Stomach smooth muscle (tissue), 2 donors: ENCODE measurements at regions not wholly inside any gene's neighbourhood (a gene's known extent, or its start where the extent isn't known, plus 50 kb on each side); places are given as distances from the start of the nearest gene placed in this dataset.

ENCODE experiments used
- H3K27ac ChIP-seq: one replicate; pipeline ENCODE4 v1.7.0; 2013; ENCODE audit warnings: mild to moderate bottlenecking, low read length, inconsistent platforms
- H3K27me3 ChIP-seq, 2 donors: one replicate each; pipeline ENCODE4 v1.7.0; 2013; ENCODE audit warnings: low read length in 2 of 2; ENCODE audit not compliant: insufficient read depth in 2 of 2, control insufficient read depth in 1 of 2
- H3K36me3 ChIP-seq, 2 donors: one replicate each; pipeline ENCODE4 v1.7.0; 2013; ENCODE audit warnings: low read length in 2 of 2; ENCODE audit not compliant: control insufficient read depth in 2 of 2, insufficient read depth in 2 of 2
- H3K4me1 ChIP-seq: one replicate; pipeline ENCODE4 v1.7.0; 2013; ENCODE audit warnings: low read length; ENCODE audit not compliant: control insufficient read depth, insufficient read depth
- H3K4me3 ChIP-seq, 2 donors: one replicate each; pipeline ENCODE4 v1.7.0; 2013; ENCODE audit warnings: low read length in 2 of 2
- H3K9ac ChIP-seq, 2 donors: one replicate each; pipeline ENCODE4 v1.7.0; 2013; ENCODE audit warnings: low read length in 2 of 2, mild to moderate bottlenecking in 1 of 2
- H3K9me3 ChIP-seq, 2 donors: one replicate each; pipeline ENCODE4 v1.7.0; 2013; ENCODE audit warnings: low read length in 2 of 2; ENCODE audit not compliant: control insufficient read depth in 2 of 2
- donor health status: healthy.
- donor health status: Pancreatic carcinoma.

DNA sequence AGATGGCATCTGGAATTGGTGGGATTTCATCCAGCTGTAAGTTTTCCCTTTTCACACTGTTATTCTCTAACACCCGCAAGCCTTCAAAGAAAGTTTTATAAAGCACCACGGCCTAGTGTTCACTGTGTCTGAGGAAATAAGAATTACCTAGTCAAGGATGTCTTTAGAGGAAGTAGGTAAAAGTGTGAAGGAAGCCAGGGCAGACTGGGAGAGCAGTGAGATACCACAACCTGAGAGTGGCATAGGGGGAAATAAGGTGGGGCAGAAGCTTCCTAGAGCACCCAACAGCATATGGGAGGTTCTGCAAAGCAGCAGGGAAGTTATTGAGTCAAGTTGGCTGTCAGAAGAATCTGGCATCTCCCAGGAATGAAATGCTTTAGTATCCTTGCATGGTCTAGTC, 241.2 kb downstream of the CETN3 start:
- no peak overlapping the region for H3K9ac ChIP-seq

DNA sequence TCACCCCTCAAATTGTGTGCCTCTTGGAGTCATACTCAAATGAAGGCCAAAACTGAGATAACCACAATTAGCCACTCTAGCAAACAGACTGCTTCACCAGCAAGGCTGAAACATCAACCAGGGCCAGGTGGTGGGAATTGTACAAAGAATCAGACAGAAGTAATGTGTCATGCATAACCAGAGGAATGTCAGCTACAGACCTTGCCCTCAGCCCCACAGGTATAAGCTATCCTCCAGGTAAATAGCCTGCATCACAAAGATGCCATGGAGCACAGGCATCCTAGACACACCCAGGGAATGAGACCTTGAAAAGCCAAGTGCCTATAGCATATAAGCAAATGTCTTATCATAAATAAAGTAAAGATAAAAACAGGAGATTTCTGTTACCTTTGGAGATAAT, 242.7 kb downstream of the CETN3 start:
- Histone ChIP-seq H3K9me3 (no peaks in the 10 kb centered on the region), H3K9ac (no peak overlapping the region), H3K4me1 (no peaks in the 10 kb centered on the region), H3K36me3 (no peaks in the 10 kb centered on the region), H3K27me3 (no peaks in the 10 kb centered on the region), H3K27ac (no peak overlapping the region), H3K4me3 (no peak overlapping the region)

More for the DNA sequence above, 241.2 kb downstream of the CETN3 start:
- no peaks in the 10 kb centered on the region for H3K9me3 ChIP-seq
- H3K36me3 ChIP-seq, result no peaks in the 10 kb centered on the region
- no peaks in the 10 kb centered on the region for H3K27me3 ChIP-seq
- no peaks in the 10 kb centered on the region for H3K4me1 ChIP-seq
- H3K27ac ChIP-seq, result no peak overlapping the region
- no peak overlapping the region for H3K4me3 ChIP-seq

GRCh38 chr5:90162324-90162723, 247.2 kb downstream of the CETN3 start:
- no peak overlapping the region for H3K27ac ChIP-seq
- no peaks in the 10 kb centered on the region for H3K4me1 ChIP-seq
- H3K9ac ChIP-seq, result no peak overlapping the region
- H3K4me3 ChIP-seq, result no peak overlapping the region
- H3K36me3 ChIP-seq, result no peaks in the 10 kb centered on the region
- no peaks in the 10 kb centered on the region for H3K9me3 ChIP-seq
- no peaks in the 10 kb centered on the region for H3K27me3 ChIP-seq

GRCh38 chr5:90161414-90161813, 248.1 kb downstream of the CETN3 start:
- Histone ChIP-seq H3K36me3 (no peaks in the 10 kb centered on the region), H3K9ac (no peak overlapping the region), H3K27ac (no peak overlapping the region), H3K4me3 (no peak overlapping the region), H3K9me3 (no peaks in the 10 kb centered on the region), H3K4me1 (no peaks in the 10 kb centered on the region), H3K27me3 (no peaks in the 10 kb centered on the region)

DNA sequence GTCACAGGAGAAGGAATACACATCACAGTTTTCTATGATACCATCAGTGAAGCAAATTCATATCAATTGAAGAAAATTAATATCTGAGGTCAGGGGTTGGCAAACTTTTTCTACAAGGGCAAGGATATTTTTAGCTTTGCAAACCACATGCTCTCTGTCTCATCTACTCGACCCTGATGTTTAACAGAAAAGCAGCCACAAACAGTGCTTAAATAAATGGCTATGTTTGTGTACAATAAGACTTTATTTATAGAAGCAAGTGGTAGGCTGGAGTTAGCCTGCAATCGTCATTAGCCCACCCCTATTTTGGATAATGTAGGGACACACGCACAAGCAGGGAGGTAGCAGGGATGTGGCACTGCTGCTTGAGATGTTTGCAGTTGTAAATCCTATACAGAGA, 251.4 kb downstream of the CETN3 start:
- H3K9ac ChIP-seq, result no peak overlapping the region
- no peaks in the 10 kb centered on the region for H3K27me3 ChIP-seq
- no peaks in the 10 kb centered on the region for H3K9me3 ChIP-seq
- no peak overlapping the region for H3K4me3 ChIP-seq
- H3K27ac ChIP-seq, result no peak overlapping the region
- H3K36me3 ChIP-seq, result no peaks in the 10 kb centered on the region
- H3K4me1 ChIP-seq, result no peaks in the 10 kb centered on the region

GRCh38 chr5:90153031-90153430, 256.5 kb downstream of the CETN3 start:
- no peaks in the 10 kb centered on the region for H3K9me3 ChIP-seq
- H3K27ac ChIP-seq, result no peak overlapping the region
- H3K4me3 ChIP-seq, result no peak overlapping the region
- H3K4me1 ChIP-seq, result no peaks in the 10 kb centered on the region
- H3K9ac ChIP-seq, result no peak overlapping the region
- H3K36me3 ChIP-seq, result no peaks in the 10 kb centered on the region
- no peaks in the 10 kb centered on the region for H3K27me3 ChIP-seq

GRCh38 chr5:90144625-90145327, 264.8 kb downstream of the CETN3 start:
- Histone ChIP-seq H3K36me3 (no peaks in the 10 kb centered on the region), H3K27me3 (no peaks in the 10 kb centered on the region), H3K9ac (no peak overlapping the region), H3K4me3 (no peak overlapping the region), H3K4me1 (no peaks in the 10 kb centered on the region), H3K27ac (no peak overlapping the region), H3K9me3 (no peaks in the 10 kb centered on the region)

- H3K4me3 ChIP-seq, result no peak overlapping the region
- H3K27ac ChIP-seq, result no peak overlapping the region
- no peaks in the 10 kb centered on the region for H3K27me3 ChIP-seq
- no peaks in the 10 kb centered on the region for H3K4me1 ChIP-seq
- no peaks in the 10 kb centered on the region for H3K9me3 ChIP-seq
- H3K9ac ChIP-seq, result no peak overlapping the region
- H3K36me3 ChIP-seq, result no peaks in the 10 kb centered on the region
These were observed 267.0 kb downstream of the CETN3 start for GRCh38 chr5:90142541-90142940.

GRCh38 chr5:90141984-90142383, 267.6 kb downstream of the CETN3 start:
- no peaks in the 10 kb centered on the region for H3K9me3 ChIP-seq
- no peaks in the 10 kb centered on the region for H3K36me3 ChIP-seq
- H3K27me3 ChIP-seq, result no peaks in the 10 kb centered on the region
- H3K4me1 ChIP-seq, result no peaks in the 10 kb centered on the region
- H3K9ac ChIP-seq, result no peak overlapping the region
- no peak overlapping the region for H3K4me3 ChIP-seq
- no peak overlapping the region for H3K27ac ChIP-seq

DNA sequence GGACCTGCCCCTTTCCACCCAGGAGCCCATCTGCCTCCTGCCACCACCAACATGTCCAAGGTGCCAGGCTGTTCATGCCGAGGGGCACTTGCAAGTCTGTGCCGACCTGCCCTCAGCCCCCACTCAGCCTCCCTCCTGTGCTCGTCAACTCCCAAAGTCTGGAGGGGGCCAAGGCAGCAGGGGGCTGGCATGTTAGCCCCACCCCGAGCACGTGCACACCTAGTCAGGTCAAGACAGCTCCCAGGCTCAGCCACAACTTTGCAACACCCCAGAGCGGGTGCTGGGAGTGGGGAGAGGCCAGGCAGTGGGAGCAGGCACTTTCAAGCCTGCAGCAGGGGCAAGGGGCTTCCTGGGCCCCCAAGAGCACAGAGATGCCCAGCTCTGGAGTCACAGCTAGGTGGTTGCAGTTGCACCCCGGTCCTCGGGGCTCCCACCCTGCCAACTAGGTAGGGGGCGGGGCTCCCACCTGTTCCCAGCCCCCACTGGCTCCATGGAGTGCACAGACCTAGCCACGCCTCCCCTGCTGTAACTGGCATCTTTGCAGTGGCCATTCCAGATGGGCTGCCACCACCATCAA, 272.5 kb downstream of the CETN3 start:
- Histone ChIP-seq H3K27me3 (no peaks in the 10 kb centered on the region), H3K9me3 (no peaks in the 10 kb centered on the region), H3K9ac (no peak overlapping the region), H3K4me1 (peaks cover 16% of the 10 kb centered on the region), H3K36me3 (no peaks in the 10 kb centered on the region), H3K4me3 (no peak overlapping the region), H3K27ac (no peak overlapping the region)

GRCh38 chr5:90135779-90136378, 273.7 kb downstream of the CETN3 start:
- H3K27me3 ChIP-seq, result no peaks in the 10 kb centered on the region

More at GRCh38 chr5:90135779-90136378, 273.7 kb downstream of the CETN3 start:
- no peak overlapping the region for H3K4me3 ChIP-seq
- peaks cover 16% of the 10 kb centered on the region for H3K4me1 ChIP-seq
- H3K9me3 ChIP-seq, result no peaks in the 10 kb centered on the region
- H3K36me3 ChIP-seq, result no peaks in the 10 kb centered on the region
- no peak overlapping the region for H3K9ac ChIP-seq
- peak overlapping the region; percentile 37 for H3K27ac ChIP-seq
